VCaP (cell line): ENCODE measurements at regions not wholly inside any gene's neighbourhood (a gene's known extent, or its start where the extent isn't known, plus 50 kb on each side); places are given as distances from the start of the nearest gene placed in this dataset.

Experiments
- H3K27ac ChIP-seq: fragments of 450-650 bp; 2 replicates; pipeline ENCODE4 v1.5.1; 2017
- CTCF ChIP-seq: fragments of 450-650 bp; conservative IDR thresholded peaks from 2 replicates; pipeline ENCODE4 v1.5.1; 2017; ENCODE audit warnings: mild to moderate bottlenecking, moderate library complexity

- H3K27ac ChIP-seq = peak overlapping the region; percentile 5; the same call in 1 of the 2 replicates
- no peak for TF ChIP-seq CTCF
These were observed 160.7 kb upstream of the MCTP2 start for GRCh38 chr15:94070356-94071295.

GRCh38 chr15:94069844-94070243, 161.5 kb upstream of the MCTP2 start:
- no peak for TF ChIP-seq CTCF
- peak overlapping the region; percentile 5; the same call in 1 of the 2 replicates for H3K27ac ChIP-seq

GRCh38 chr15:94066811-94067210, 164.6 kb upstream of the MCTP2 start:
- no peak for TF ChIP-seq CTCF

GRCh38 chr15:94066046-94066445, 165.3 kb upstream of the MCTP2 start:
- no peak for TF ChIP-seq CTCF
- H3K27ac ChIP-seq = no peak overlapping the region

More at GRCh38 chr15:94066811-94067210, 164.6 kb upstream of the MCTP2 start:
- H3K27ac ChIP-seq = no peak overlapping the region

GRCh38 chr15:94064676-94065313, 166.6 kb upstream of the MCTP2 start:
- no peak overlapping the region for H3K27ac ChIP-seq
- TF ChIP-seq CTCF = no peak

GRCh38 chr15:94061041-94061440, 170.3 kb upstream of the MCTP2 start:
- TF ChIP-seq CTCF = no peak

GRCh38 chr15:94059013-94059587, 172.3 kb upstream of the MCTP2 start:
- no peak overlapping the region for H3K27ac ChIP-seq
- no peak for TF ChIP-seq CTCF

More at GRCh38 chr15:94061041-94061440, 170.3 kb upstream of the MCTP2 start:
- no peak overlapping the region for H3K27ac ChIP-seq
